ENCODE measurements at regions not wholly inside any gene's neighbourhood (a gene's known extent, or its start where the extent isn't known, plus 50 kb on each side); places are given as distances from the start of the nearest gene placed in this dataset.
A peak's percentile ranks its signal among the peaks of the same experiment; 100 is the strongest.

DNA sequence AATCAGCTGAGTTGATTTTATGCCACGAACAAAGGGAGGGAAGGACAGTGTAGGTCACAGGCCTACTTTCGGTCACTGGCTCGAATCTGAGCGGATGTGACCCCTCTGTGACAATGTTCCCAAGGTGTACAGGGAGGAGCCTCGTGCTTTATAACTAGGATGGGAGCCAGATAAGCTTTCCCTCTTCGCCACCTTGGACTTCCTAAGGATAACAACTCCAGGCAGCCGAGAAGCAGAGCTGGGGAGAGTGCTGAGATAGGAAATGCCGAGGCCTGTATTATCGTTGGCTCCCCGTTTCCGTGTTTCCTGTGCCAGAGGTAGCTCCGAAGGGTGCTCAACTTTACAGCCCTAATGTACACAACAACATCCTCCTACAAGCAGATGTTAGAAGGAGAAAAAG is 217.8 kb upstream of the IRX3 start:
- no peaks in the 10 kb centered on the region for H3K9me3 ChIP-seq (replicated peaks)
- no peak for TF ChIP-seq CTCF (IDR thresholded peaks at IDR 0.05; ENCODE audit: borderline replicate concordance)
- no peaks in the 10 kb centered on the region for H3K27me3 ChIP-seq (ENCODE audit: low read depth)
- no peak for DNase-seq
- no peaks in the 10 kb centered on the region for H3K36me3 ChIP-seq
- H3K4me3 ChIP-seq, result no peak overlapping the region
- peaks cover 63% of the 10 kb centered on the region for H3K4me1 ChIP-seq
- intact Hi-C loops (cut with micrococcal nuclease), result no loop called here
- H3K27ac ChIP-seq (replicated peaks), result peak overlapping the region; percentile 74

- peaks cover 68% of the 10 kb centered on the region for H3K4me1 ChIP-seq
- TF ChIP-seq CTCF (IDR thresholded peaks at IDR 0.05; ENCODE audit: borderline replicate concordance), result no peak
- H3K36me3 ChIP-seq, result no peaks in the 10 kb centered on the region
- H3K27ac ChIP-seq (replicated peaks), result peak overlapping the region; percentile 74
- H3K9me3 ChIP-seq (replicated peaks), result no peaks in the 10 kb centered on the region
- no peak overlapping the region for H3K4me3 ChIP-seq
- intact Hi-C loops (cut with micrococcal nuclease), result no loop called here
- H3K27me3 ChIP-seq (ENCODE audit: low read depth), result no peaks in the 10 kb centered on the region
- no peak for DNase-seq
These were observed 217.3 kb upstream of the IRX3 start for GRCh38 chr16:54503856-54504219.

DNA sequence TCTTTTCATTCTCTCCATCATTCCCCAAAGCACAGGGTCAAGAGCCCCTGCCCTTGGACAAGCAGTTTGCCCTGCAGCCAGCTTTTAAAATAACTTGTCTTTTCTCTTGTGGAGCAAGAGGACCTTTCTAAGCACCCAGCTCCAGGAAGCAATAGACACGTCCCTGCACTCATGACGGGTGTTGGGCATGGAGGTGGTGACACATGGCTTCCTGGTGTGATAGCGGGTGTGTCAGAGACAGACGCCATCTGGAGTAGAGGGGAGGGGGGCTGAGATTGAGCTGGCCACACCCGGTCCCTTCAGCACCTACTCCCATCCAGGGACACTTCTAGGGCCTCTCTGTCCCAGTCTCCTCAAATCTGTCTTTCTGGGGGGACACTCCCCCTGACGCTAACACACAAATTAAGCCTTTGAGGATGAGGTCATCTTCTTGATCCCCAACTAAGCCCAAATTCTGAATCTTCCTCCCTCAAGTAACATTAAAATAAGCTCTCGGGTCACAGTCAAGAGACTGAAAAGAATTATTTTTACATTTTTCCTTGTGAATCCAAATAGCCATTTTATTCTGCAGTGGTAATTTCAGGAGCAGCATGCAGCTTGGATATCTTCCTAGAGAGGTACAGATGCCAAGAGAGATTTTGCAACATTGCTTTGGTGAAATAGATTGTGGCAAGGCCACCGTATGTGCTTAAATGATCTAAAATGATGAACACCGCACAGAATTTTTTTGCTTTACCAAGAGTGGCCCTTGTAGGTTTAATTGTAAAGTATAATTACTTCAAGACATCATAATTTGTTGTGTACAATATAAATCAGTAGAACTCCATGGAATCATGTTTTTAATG is 216.6 kb upstream of the IRX3 start:
- H3K36me3 ChIP-seq, result no peaks in the 10 kb centered on the region
- intact Hi-C loops (cut with micrococcal nuclease), result no loop called here
- no peaks in the 10 kb centered on the region for H3K27me3 ChIP-seq (ENCODE audit: low read depth)
- H3K27ac ChIP-seq (replicated peaks), result peak overlapping the region; percentile 74
- no peak for TF ChIP-seq CTCF (IDR thresholded peaks at IDR 0.05; ENCODE audit: borderline replicate concordance)
- no peak overlapping the region for H3K4me3 ChIP-seq
- peaks cover 68% of the 10 kb centered on the region for H3K4me1 ChIP-seq
- peaks cover 6% of the 10 kb centered on the region for H3K9me3 ChIP-seq (replicated peaks)
- peak; percentile 80 for DNase-seq

DNA sequence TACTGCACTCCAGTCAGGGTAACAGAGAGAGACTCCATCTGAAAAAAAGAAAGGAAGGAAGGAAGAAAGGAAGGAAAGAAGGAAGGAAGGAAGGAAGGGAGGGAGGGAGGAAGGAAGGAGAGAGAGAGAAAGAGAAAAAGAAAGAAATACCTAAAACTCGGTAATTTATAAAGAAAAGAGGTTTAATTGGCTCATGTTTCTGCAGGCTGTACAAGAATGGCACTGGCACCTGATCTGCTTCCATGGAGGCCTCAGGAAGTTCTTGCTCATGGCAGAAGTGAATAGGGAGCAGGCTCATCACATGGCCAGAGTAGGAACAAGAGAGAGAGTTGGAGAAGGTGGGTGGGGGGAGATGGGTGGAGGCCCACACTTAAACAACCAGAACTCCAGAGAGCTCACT is 215.2 kb upstream of the IRX3 start:
- intact Hi-C loops (cut with micrococcal nuclease), result no loop called here
- Histone ChIP-seq H3K36me3 (no peaks in the 10 kb centered on the region), H3K4me3 (no peak overlapping the region), H3K9me3 (replicated peaks) (peaks cover 16% of the 10 kb centered on the region), H3K27me3 (ENCODE audit: low read depth) (no peaks in the 10 kb centered on the region), H3K27ac (replicated peaks) (no peak overlapping the region), H3K4me1 (peaks cover 63% of the 10 kb centered on the region)
- TF ChIP-seq CTCF (IDR thresholded peaks at IDR 0.05; ENCODE audit: borderline replicate concordance), result no peak
- no peak for DNase-seq

DNA sequence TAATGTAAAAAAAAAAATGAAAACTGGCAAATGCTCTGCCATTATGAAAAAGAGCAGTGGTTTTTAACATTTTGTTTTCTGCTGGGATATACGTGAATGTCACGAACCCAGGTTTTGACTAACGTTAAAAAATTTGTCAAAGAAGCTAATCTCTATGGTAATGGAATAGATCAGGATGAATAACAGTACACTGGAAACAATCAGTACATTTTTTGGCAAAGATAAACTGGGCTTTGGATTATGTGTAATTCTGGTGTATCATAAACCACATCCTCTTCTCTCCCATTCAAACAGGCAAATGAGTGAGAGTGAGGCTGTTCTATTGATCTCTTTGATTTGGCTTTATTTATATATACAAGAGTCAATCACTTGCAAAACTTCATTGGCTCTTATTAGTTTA is 207.0 kb upstream of the IRX3 start:
- intact Hi-C loops (cut with micrococcal nuclease), result no loop called here
- no peak for DNase-seq
- H3K4me3 ChIP-seq, result no peak overlapping the region
- no peaks in the 10 kb centered on the region for H3K27me3 ChIP-seq (ENCODE audit: low read depth)
- TF ChIP-seq CTCF (IDR thresholded peaks at IDR 0.05; ENCODE audit: borderline replicate concordance), result no peak
- H3K9me3 ChIP-seq (replicated peaks), result peaks cover 14% of the 10 kb centered on the region
- H3K27ac ChIP-seq (replicated peaks), result no peak overlapping the region
- H3K36me3 ChIP-seq, result no peaks in the 10 kb centered on the region
- peaks cover 23% of the 10 kb centered on the region for H3K4me1 ChIP-seq
